Right lobe of liver (tissue), 6 donors: ENCODE measurements at regions not wholly inside any gene's neighbourhood (a gene's known extent, or its start where the extent isn't known, plus 50 kb on each side); places are given as distances from the start of the nearest gene placed in this dataset.
"Not testable (repeated sequence)": the region's sequence is repeated elsewhere in the genome, so short reads cannot be mapped to it uniquely, and the experiment has no call there.

Experiments
- ATAC-seq, 4 donors: fragments of 200-7000 bp; cut with Tn5 transposase; one replicate each; pipeline ENCODE4 v1.9.1; 2020; ENCODE audit warnings: mild to moderate bottlenecking in 4 of 4, moderate library complexity in 4 of 4
- DNase-seq, 3 donors: peaks; one replicate each; pipeline ENCODE4 v3.0.0-alpha.2; 2020
- H3K27ac ChIP-seq, 3 donors: fragments of 200-600 bp; one replicate each; pipeline ENCODE4 v1.8.0; 2022
- H3K27me3 ChIP-seq, 2 donors: fragments of 200-600 bp; one replicate each; pipeline ENCODE4 v1.8.0; 2022
- H3K36me3 ChIP-seq, 4 donors: fragments of 200-600 bp; sonication (generic) in 1 of 4; one replicate each; pipeline versions ENCODE4 v1.5.1 to v1.8.0; 2017 to 2022; ENCODE audit warnings: control low read depth in 1 of 4
- H3K4me1 ChIP-seq, 4 donors: fragments of 200-600 bp; sonication (generic) in 1 of 4; one replicate each; pipeline versions ENCODE4 v1.5.1 to v1.8.0; 2017 to 2022; ENCODE audit warnings: control low read depth in 1 of 4
- H3K4me3 ChIP-seq, 3 donors: fragments of 200-600 bp; one replicate each; pipeline ENCODE4 v1.8.0; 2022
- H3K9me3 ChIP-seq, 4 donors: fragments of 200-600 bp; sonication (generic) in 1 of 4; one replicate each; pipeline versions ENCODE4 v1.5.1 to v1.8.0; 2017 to 2022; ENCODE audit warnings: control low read depth in 1 of 4
- POLR2A ChIP-seq: fragments of 450-650 bp; IDR thresholded peaks from one replicate; pipeline ENCODE4 v1.6.1; 2017; ENCODE audit warnings: antibody characterized with exemption, mild to moderate bottlenecking
- WGBS: methylation state at CpG from one replicate; pipeline ENCODE4 v1.1.6; 2018; ENCODE audit warnings: low coverage, low lambda C conversion rate; ENCODE audit not compliant: insufficient coverage; ENCODE audit errors: missing lambda C conversion rate; 5-methylcytosine and 5-hydroxymethylcytosine counted together
- intact Hi-C, 2 donors: fragments of 100-400 bp; cut with DNase I; formaldehyde crosslinking; loops; one replicate each; pipeline versions ENCODE4 v1.11.2 to v1.14.1; 2022
- TF ChIP-seq, protein P1 (sequence below), 4 donors: fragments of 200-600 bp in 3 of 4; fragments of 450-650 bp in 1 of 4; IDR thresholded peaks; one replicate each; pipeline versions ENCODE4 v1.5.1 to v1.8.0; 2016 to 2022; ENCODE audit warnings: antibody characterized with exemption in 4 of 4, mild to moderate bottlenecking in 2 of 4
- donor health status: DM: no; HTN: yes; CAD: no.
- donor health status: DM: no; HTN: no; CAD: no.
- donor health status: DM: no; HTN: no; CAD: no.
- donor health status: DM: no; HTN: yes; CAD: no.
- donor health status: DM: no; HTN: yes; CAD: no.

GRCh38 chr7:81870608-81871007 lies 100.8 kb upstream of the HGF start:
- H3K4me3 ChIP-seq, result no peak overlapping the region
- no peak for DNase-seq
- no peaks in the 10 kb centered on the region for H3K4me1 ChIP-seq
- TF ChIP-seq, protein P1, sequence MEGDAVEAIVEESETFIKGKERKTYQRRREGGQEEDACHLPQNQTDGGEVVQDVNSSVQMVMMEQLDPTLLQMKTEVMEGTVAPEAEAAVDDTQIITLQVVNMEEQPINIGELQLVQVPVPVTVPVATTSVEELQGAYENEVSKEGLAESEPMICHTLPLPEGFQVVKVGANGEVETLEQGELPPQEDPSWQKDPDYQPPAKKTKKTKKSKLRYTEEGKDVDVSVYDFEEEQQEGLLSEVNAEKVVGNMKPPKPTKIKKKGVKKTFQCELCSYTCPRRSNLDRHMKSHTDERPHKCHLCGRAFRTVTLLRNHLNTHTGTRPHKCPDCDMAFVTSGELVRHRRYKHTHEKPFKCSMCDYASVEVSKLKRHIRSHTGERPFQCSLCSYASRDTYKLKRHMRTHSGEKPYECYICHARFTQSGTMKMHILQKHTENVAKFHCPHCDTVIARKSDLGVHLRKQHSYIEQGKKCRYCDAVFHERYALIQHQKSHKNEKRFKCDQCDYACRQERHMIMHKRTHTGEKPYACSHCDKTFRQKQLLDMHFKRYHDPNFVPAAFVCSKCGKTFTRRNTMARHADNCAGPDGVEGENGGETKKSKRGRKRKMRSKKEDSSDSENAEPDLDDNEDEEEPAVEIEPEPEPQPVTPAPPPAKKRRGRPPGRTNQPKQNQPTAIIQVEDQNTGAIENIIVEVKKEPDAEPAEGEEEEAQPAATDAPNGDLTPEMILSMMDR (IDR thresholded peaks at IDR 0.05), result no peak
- TF ChIP-seq POLR2A, result no peak
- no peaks in the 10 kb centered on the region for H3K36me3 ChIP-seq
- no peaks in the 10 kb centered on the region for H3K27me3 ChIP-seq
- H3K9me3 ChIP-seq, result no peaks in the 10 kb centered on the region
- intact Hi-C loops, result no loop called here
- H3K27ac ChIP-seq, result no peak overlapping the region
- ATAC-seq, result no peak

GRCh38 chr7:81869670-81870069 lies 99.8 kb upstream of the HGF start:
- intact Hi-C loops, result no loop called here
- H3K4me3 ChIP-seq, result no peak overlapping the region
- TF ChIP-seq, protein P1 (IDR thresholded peaks at IDR 0.05), result no peak
- TF ChIP-seq POLR2A, result no peak
- ATAC-seq, result no peak
- no peaks in the 10 kb centered on the region for H3K4me1 ChIP-seq
- no peaks in the 10 kb centered on the region for H3K9me3 ChIP-seq
- H3K36me3 ChIP-seq, result no peaks in the 10 kb centered on the region
- no peak for DNase-seq
- WGBS, result 36% methylated on average over 2 of the region's 2 CpGs
- H3K27me3 ChIP-seq, result no peaks in the 10 kb centered on the region
- no peak overlapping the region for H3K27ac ChIP-seq

- H3K4me1 ChIP-seq, result no peaks in the 10 kb centered on the region
- WGBS, result 43% methylated on average over 1 of the region's 1 CpG
Measured at GRCh38 chr7:81865754-81866153, 95.9 kb upstream of the HGF start.

GRCh38 chr7:81859433-81859832 lies 89.6 kb upstream of the HGF start:
- WGBS, result 46% methylated on average over 4 of the region's 4 CpGs
- Histone ChIP-seq H3K27ac (no peak overlapping the region), H3K9me3 (no peaks in the 10 kb centered on the region), H3K4me3 (no peak overlapping the region), H3K27me3 (no peaks in the 10 kb centered on the region), H3K36me3 (no peaks in the 10 kb centered on the region), H3K4me1 (no peaks in the 10 kb centered on the region)
- intact Hi-C loops, result no loop called here
- ATAC-seq (no peak), DNase-seq (no peak)
- TF ChIP-seq POLR2A, result no peak
- TF ChIP-seq, protein P1 (IDR thresholded peaks at IDR 0.05), result no peak

More at GRCh38 chr7:81865754-81866153, 95.9 kb upstream of the HGF start:
- DNase-seq, result no peak
- Histone ChIP-seq H3K9me3 (no peaks in the 10 kb centered on the region), H3K36me3 (no peaks in the 10 kb centered on the region), H3K4me3 (no peak overlapping the region), H3K27ac (no peak overlapping the region), H3K27me3 (no peaks in the 10 kb centered on the region)
- intact Hi-C loops, result no loop called here
- TF ChIP-seq, protein P1 (IDR thresholded peaks at IDR 0.05), result no peak
- TF ChIP-seq POLR2A, result no peak
- ATAC-seq, result no peak

GRCh38 chr7:81858820-81859219 lies 89.0 kb upstream of the HGF start:
- H3K9me3 ChIP-seq, ATAC-seq, H3K36me3 ChIP-seq, H3K4me3 ChIP-seq, H3K27me3 ChIP-seq, DNase-seq, H3K27ac ChIP-seq, H3K4me1 ChIP-seq, intact Hi-C loops: not testable (repeated sequence)
- WGBS, result 52% methylated on average over 5 of the region's 5 CpGs
